IPS-18c (cell line): ENCODE measurements at regions not wholly inside any gene's neighbourhood (a gene's known extent, or its start where the extent isn't known, plus 50 kb on each side); places are given as distances from the start of the nearest gene placed in this dataset.
"Not testable (repeated sequence)": the region's sequence is repeated elsewhere in the genome, so short reads cannot be mapped to it uniquely, and the experiment has no call there.

Experiments used
- H3K4me3 ChIP-seq: 2 replicates; pipeline ENCODE4 v1.7.0; 2013; ENCODE audit warnings: low read depth, mild to moderate bottlenecking, low read length, moderate library complexity; ENCODE audit not compliant: insufficient read depth
- H3K9me3 ChIP-seq: one replicate; pipeline ENCODE4 v1.6.1; 2013; ENCODE audit warnings: mild to moderate bottlenecking, low read length, moderate library complexity; ENCODE audit not compliant: control insufficient read depth, insufficient read depth

DNA sequence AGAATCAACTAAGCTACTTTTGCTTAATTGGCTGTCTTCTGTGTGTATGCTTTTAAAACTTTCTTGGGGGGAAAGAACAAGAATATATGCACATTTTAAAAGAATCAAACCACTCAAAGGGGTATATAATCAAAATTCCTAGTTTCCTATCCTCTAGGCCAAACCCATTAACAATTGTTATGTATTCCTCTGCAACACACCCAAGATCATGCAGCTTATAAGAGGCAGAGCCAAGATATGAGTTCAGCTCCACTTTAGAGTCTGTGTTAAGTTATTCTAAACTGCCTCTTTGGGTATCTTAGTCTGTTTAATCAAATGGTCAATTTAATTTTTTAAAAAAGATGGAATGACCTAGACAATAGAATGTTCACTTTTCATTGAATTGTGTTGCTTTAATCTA, 326.1 kb upstream of the IL12A start:
- H3K9me3 ChIP-seq = peaks cover 2% of the 10 kb centered on the region
- no peak overlapping the region for H3K4me3 ChIP-seq

DNA sequence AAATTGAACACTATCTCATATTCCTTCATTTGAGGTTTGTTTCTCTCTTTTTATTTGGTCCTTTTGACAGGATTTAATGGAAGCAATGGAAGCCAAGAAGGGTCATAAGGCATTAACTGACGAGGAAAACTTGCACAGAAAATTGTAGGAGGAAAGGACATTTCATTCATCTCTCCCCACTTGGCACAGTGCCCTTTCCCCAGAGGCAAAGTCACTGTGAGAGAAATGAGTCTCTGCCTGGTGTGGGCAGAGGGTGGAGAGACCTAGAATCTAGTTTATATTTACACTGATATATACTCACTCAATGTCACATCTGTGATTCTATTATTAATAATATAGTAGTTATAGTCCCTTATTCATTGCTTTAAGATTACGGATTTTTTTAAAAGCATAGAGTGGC, 324.6 kb upstream of the IL12A start:
- peaks cover 2% of the 10 kb centered on the region for H3K9me3 ChIP-seq
- H3K4me3 ChIP-seq = no peak overlapping the region

DNA sequence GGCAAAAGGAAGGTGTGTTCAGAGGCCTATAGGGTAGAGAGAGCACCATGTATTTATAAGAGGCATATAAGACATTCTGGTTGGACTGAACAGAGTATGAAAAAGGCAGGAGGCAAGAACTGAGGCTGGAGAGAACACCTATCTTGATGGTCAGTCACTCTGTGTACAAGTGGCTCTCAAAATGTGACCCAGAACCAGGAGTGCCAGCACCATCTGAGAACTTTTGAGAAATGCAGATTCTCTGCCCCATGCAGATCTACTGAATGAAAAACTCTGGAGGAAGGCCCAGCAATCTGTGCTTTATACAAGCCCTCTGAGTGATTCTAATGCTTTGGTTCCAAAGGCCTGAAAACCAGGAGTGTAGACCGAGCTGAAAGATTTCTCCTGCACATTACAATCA, 324.0 kb upstream of the IL12A start:
- H3K4me3 ChIP-seq = no peak overlapping the region
- H3K9me3 ChIP-seq = peaks cover 2% of the 10 kb centered on the region

DNA sequence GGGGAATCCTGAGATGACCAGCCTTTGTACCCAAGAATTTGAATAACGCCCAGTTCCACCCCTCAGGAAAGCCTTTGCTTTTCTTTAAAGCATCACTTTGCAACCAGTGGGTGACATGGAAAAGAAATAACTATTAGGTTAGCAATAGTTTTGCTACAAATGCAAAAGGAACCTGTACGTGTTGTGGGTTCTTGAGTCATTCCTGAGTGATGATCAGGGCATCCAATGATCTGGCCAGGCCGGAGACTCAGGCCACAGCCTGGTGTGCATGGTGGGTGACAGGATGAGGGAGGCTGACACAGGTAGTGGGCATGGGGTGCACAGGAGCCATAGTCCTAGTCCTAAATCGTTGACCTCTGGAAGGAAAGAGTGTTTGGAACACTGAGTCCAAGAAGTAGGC, 321.4 kb upstream of the IL12A start:
- no peaks in the 10 kb centered on the region for H3K9me3 ChIP-seq
- H3K4me3 ChIP-seq = no peak overlapping the region

DNA sequence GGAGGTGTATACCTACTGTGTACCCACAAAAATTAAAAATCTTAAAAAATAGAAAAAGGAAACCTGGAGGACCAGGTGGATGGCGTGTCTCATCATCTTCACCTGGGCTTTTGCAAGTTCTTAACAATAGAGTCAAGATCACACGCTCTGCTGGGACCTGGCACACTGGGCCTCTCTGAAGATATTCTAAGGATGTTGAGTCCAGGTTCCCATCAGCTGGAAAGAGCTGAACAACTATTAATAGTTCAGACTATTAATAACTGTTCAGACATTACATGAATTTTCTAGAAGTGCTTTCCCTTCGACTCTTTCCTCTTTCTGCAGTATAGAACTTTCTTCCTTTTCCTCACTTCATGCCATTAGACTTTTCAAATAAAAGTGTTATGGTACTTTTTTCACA, 320.2 kb upstream of the IL12A start:
- H3K9me3 ChIP-seq = no peaks in the 10 kb centered on the region
- H3K4me3 ChIP-seq = no peak overlapping the region

DNA sequence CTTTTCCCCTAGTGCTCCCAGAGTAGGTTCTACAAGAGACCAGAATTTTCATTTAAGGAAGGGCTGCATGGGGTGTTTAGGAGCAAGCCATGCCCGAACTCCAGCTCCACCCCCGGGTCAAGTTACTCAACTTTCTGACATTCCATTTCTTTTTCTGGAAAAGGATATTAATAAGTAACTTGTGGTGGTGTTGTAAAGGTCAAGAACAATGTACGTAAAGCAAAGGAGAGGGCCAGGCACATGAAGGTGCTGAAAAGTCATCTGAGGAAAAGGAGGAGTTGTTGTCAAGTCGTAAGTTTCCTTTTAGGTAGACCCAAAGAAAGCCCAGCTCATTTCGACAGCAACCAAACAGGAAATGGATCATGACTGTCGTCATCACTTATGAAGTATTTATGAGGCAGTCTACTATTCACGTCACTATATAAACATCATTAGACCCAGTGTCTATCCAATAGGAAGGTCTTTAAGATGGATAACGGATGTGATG, 319.6 kb upstream of the IL12A start:
- H3K4me3 ChIP-seq = no peak overlapping the region
- no peaks in the 10 kb centered on the region for H3K9me3 ChIP-seq

DNA sequence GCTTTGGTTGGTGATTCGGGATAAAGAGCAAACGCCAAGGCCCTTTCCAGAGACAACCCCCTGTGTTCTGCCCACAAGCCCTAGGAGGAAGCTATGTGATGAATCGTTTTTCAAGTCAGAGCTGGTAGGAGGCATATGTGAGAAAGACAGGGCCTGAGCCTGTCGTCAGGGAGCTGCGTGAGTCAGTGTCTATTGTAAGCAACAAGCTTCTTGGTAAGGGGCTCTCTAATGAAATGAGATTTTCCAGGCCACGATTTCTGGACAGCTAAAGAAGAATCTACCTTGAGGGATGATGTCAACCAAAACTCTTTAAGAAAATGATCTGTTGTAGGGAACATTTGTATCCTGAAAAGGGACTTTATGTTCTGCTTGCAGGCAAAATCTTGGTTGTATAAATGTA, 318.9 kb upstream of the IL12A start:
- Histone ChIP-seq H3K4me3 (no peak overlapping the region), H3K9me3 (no peaks in the 10 kb centered on the region)

DNA sequence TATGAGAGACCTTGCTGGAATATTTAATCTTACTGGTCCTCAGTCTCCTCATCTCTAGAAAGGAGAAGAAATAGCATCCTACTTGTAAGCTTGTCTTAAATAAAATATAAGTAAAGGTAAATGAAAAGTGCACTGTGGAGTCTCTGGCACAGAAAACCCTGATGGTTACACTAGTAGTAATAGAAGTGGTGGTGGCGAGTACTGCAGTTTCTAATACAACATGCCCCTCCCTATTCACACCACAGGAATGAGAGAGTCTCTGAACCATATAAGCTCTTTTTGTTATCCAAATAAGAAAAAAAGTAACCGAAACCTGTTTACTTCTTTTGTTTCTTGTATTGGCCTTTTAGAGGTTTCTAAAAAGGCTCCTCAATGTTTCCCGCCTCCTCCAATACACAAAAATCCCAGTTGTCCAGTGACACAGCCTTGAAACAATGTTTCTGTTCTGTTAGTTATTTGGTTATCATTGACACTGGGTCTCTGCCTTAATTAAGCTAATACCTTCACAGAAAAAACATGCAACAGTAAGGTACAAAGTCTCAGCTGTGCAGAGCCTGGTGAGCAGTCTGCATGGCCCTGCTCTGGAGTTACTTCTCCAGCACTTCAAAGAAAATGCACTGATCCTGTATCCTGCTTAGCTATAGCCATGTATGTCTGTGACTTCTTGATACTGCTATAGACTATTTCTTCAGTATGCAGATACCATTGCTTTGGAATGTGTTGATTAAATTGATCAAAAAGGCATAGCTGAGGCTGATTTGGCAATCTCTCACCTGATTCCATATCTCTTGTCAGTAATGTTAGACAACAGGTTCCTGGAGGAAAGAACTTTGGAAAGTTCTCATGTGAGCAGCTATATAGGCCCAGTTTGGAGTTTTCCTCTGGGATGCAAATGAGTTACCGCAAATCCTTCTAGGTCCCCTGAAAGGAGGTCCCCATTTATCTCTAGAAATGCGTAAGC, 315.6 kb upstream of the IL12A start:
- Histone ChIP-seq H3K4me3 (no peak overlapping the region), H3K9me3 (no peaks in the 10 kb centered on the region)

DNA sequence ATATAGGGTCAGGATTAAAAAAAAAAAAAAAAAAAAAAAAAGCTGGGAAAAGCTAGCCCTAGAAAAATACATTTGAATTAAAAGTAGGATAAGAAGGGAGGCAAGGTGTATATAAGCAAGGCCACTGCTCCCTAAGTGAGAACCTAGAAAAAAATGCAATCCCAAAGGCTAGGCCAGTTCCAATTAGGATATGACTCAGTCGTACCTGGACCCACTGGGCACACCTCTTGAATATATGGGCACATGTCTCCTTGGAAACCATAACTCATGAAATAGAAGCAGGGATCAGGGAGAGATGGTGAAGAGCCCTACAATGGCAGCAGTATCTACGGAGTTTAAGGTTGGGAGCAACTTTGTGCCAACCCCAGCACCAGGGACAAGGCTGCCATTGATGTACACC, 314.1 kb upstream of the IL12A start:
- Histone ChIP-seq H3K9me3 (no peaks in the 10 kb centered on the region), H3K4me3 (no peak overlapping the region)

DNA sequence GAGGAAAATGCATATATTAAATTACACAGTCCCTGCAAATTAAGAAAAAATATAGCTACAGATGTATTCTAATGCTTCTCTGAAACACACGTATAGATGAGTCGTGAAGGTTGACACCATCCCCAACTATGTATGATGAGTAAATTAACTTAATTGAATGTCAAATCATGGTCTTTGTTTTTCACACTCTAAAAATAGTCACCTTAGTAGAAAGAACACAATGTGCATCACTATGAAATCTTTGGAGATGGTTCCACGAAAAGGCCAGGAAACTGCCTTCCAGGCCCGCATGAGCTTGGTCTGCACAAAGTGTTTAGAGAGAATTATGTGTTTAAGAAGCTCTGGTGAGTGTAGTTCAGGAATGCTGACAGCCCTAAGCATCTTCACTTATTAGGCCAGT, 313.4 kb upstream of the IL12A start:
- Histone ChIP-seq H3K4me3 (no peak overlapping the region), H3K9me3 (no peaks in the 10 kb centered on the region)

DNA sequence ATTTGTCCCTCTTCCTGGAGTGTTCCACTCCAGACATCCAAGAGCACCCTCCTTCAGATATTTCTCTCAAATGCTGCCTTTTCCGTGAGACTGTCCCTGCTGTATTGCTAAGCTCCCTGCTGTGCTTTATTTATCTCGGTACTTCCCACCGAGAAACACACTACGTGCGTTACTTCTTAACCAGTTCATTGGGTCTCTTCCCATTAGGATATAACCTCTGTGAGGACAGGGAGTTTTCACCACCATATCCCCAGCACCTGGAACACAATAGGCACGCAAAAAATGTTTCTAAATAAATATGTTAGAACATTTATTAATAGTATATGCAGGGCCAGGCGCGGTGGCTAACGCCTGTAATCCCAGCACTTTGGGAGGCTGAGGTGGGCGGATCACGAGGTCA, 308.7 kb upstream of the IL12A start:
- Histone ChIP-seq H3K4me3 (no peak overlapping the region), H3K9me3 (no peaks in the 10 kb centered on the region)

DNA sequence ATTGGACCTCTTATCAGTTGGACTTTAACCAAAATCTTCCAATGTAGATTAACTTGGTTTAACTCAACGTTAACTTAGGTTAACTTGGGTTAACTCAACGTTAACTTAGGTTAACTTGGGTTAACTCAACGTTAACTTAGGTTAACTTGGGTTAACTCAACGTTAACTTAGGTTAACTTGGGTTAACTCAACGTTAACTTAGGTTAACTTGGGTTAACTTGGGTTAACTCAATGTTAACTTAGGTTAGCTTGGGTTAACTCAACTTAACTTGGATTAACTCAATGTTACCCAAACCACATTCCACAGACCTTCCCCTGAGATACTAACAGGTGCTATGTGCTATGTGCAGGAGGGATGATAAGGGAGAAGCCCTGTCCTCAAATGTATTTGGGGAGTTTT, 306.9 kb upstream of the IL12A start:
- H3K9me3 ChIP-seq, H3K4me3 ChIP-seq: not testable (repeated sequence)

DNA sequence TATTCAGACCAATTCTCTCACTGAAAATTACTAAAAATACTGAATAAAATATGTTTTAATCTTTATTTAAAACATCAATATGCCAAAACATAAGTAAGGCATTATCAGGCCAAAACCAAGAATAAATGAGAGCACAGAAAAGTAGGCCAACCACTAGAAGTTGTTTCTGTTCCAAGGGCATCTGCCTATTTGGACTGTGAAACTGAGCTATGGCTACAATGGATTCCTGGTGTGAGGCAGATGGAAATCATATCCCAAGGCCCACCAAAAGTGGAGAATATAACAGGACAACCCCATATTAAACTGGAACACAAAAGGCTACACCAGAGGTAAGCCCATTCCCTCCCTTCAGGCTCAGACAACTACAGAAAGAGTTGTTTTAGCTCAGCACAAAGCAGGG, 302.8 kb upstream of the IL12A start:
- H3K9me3 ChIP-seq = no peaks in the 10 kb centered on the region
- H3K4me3 ChIP-seq = no peak overlapping the region

DNA sequence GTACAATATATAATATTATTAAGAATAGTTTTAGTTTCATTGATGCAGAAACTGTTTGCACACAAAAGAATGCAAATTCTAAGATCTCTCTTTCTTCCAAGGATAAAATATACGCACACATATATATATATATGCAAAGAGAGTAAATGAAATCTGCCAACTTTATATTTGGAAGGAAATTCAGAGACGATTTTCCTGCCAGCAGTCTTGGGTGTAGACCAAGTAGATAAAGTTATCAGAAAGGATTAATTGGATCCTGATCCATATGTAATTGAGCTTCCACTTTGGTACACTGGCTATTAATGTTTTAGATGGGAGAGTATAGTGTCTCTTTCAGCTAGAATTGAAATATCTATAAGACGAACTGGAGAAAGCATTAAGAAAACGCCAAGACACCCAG, 295.4 kb upstream of the IL12A start:
- Histone ChIP-seq H3K4me3 (no peak overlapping the region), H3K9me3 (no peaks in the 10 kb centered on the region)

DNA sequence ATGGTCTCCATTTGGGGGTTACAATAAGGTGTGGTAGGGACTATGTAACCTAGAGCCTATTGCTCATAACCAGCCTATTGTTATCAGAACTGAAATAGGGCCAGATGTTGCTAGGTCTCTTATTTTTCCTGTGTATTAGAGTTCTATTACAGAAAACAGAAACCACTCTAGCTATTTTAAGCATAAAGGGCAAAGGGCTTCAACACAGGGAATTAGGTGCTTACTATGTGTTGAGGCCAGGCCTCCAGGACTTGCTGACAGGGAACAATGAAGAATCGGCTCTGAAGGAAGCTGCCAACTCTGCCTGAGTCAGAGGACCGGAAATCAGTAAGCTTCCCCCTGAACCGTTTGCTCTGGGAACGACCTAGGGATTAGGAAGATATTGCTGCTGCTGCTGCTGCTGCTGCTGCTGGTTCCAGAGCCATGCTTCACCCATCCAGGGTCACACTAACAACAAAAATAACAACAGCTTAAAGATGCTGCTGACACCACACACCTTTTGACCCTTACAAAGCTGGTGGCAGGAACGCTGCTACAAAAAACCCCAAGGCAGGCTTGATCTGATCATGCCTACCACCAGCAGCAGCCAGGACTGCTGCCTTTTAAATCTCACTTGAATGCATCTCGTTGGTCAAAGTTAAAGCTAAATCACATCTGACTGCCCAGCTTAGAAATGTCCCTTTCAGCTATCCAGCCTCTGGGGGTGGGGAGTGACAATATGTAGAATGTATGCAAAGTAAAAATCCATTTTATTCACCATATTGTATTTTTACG, 276.9 kb upstream of the IL12A start:
- Histone ChIP-seq H3K9me3 (peaks cover 4% of the 10 kb centered on the region), H3K4me3 (no peak overlapping the region)

DNA sequence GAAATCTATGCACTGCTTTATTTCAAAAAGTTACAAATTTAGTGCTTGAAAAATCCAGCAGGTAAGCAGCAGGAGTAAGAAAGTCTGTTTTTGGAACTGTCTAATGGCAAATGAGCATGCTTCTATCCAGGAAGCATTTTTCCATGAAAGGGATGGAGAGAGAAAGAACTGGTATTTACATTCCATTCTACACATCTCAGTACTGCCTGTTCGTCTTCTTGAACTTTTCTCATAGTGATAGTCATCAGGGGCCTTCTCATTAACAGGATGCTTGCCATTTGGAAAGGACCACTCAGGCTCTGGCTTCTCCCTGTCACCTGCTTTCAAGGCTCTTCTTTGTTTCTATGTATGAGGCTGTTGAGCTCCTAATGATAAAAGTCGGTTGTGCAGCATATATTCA, 267.3 kb upstream of the IL12A start:
- H3K9me3 ChIP-seq = no peaks in the 10 kb centered on the region

DNA sequence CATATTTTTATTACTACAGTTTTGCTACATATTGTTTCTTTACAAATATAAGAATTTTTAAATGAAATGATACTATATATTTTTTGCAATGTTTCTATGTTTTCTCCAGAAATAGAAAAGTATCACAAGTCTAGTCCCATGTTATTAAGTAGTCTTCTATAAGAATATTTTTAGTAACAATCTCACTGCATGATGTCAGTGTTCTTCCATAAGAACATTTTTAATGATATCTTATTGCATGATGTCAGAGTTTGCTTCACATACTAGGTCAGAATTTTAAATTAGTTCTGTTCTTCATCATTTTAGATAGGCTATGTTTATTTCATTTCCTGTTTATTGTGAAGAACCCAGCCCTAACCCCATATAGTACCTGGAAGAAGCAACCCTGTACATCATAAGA, 265.3 kb upstream of the IL12A start:
- Histone ChIP-seq H3K9me3 (no peaks in the 10 kb centered on the region), H3K4me3 (no peak overlapping the region)

More for the DNA sequence above, 267.3 kb upstream of the IL12A start:
- H3K4me3 ChIP-seq = no peak overlapping the region

DNA sequence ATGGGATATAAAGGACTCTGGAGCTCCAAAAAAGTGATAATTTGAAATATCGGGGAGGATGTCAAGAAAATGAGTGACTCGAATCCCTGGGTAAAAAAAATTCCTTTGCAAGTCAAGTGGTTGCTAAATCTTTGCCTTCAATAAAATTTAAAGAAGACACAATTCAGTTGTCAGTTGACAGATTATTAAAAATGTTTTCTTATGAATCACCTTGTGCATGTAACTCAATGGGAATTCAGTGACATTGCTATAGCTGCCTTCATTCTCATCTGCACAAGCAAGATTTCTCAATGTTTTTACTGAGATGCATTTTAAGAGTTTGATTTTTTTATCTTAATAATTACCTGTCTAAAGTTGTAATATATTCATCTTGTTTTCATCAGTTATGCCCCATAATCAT, 264.0 kb upstream of the IL12A start:
- Histone ChIP-seq H3K9me3 (no peaks in the 10 kb centered on the region), H3K4me3 (no peak overlapping the region)
